Fibroblast of lung (primary cell): ENCODE measurements at regions not wholly inside any gene's neighbourhood (a gene's known extent, or its start where the extent isn't known, plus 50 kb on each side); places are given as distances from the start of the nearest gene placed in this dataset.

Source experiments
- EZH2 ChIP-seq: IDR thresholded peaks from 2 replicates; pipeline ENCODE4 v1.5.1; 2012; ENCODE audit warnings: low read length, control low read depth, mild to moderate bottlenecking; ENCODE audit errors: missing control alignments
- TF ChIP-seq, protein P1 (sequence below), 2 donors: IDR thresholded peaks in 1 of 2; conservative IDR thresholded peaks in 1 of 2; 1 replicate in 1 of 2; 2 replicates in 1 of 2; pipeline ENCODE4 v1.5.1; 2011 to 2012; ENCODE audit warnings: low read length in 2 of 2, control low read depth in 1 of 2, inconsistent platforms in 1 of 2, low read depth in 1 of 2, mild to moderate bottlenecking in 1 of 2

DNA sequence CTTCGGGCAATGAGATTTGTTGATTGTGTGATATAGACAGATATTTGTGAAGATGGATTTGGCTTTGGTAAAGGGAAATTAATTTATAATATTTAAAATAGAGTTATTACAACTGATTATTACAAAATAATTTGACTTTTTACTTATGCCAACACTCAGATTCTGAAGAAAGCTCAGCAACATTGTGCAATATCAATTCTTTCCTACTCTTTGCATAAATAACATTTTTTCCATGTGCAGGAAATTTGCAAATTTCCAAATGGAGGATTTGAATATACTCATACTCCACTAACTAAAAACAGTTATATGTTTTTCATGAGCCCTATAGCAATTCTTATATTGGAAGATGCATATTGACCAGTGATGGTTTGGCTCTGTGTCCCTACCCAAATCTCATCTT is 676.4 kb upstream of the ADAMTS5 start:
- no peak for TF ChIP-seq EZH2
- TF ChIP-seq, protein P1, sequence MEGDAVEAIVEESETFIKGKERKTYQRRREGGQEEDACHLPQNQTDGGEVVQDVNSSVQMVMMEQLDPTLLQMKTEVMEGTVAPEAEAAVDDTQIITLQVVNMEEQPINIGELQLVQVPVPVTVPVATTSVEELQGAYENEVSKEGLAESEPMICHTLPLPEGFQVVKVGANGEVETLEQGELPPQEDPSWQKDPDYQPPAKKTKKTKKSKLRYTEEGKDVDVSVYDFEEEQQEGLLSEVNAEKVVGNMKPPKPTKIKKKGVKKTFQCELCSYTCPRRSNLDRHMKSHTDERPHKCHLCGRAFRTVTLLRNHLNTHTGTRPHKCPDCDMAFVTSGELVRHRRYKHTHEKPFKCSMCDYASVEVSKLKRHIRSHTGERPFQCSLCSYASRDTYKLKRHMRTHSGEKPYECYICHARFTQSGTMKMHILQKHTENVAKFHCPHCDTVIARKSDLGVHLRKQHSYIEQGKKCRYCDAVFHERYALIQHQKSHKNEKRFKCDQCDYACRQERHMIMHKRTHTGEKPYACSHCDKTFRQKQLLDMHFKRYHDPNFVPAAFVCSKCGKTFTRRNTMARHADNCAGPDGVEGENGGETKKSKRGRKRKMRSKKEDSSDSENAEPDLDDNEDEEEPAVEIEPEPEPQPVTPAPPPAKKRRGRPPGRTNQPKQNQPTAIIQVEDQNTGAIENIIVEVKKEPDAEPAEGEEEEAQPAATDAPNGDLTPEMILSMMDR (conservative IDR thresholded peaks at IDR 0.05 in 1 of 2, IDR thresholded peaks at IDR 0.05 in 1 of 2; ENCODE audit: low read depth in 1 of 2, low read length in 2 of 2) = no peak
